ENCODE measurements at regions not wholly inside any gene's neighbourhood (a gene's known extent, or its start where the extent isn't known, plus 50 kb on each side); places are given as distances from the start of the nearest gene placed in this dataset.

- DNase-seq (ENCODE audit: low read depth): no peak
Measured at GRCh38 chr7:25557379-25557917, 329.2 kb upstream of the NPVF start.

- no peak for DNase-seq (ENCODE audit: low read depth)
Measured at GRCh38 chr7:25557930-25558329, 329.6 kb upstream of the NPVF start.

- no peak for DNase-seq (ENCODE audit: low read depth)
Measured at GRCh38 chr7:25558605-25559004, 330.3 kb upstream of the NPVF start.

- DNase-seq (ENCODE audit: low read depth): no peak
Measured at GRCh38 chr7:25559581-25560367, 331.5 kb upstream of the NPVF start.

GRCh38 chr7:25562673-25563182, 334.4 kb upstream of the NPVF start:
- DNase-seq (ENCODE audit: low read depth): no peak

GRCh38 chr7:25565002-25565401, 336.7 kb upstream of the NPVF start:
- no peak for DNase-seq (ENCODE audit: low read depth)

GRCh38 chr7:25565949-25566348, 337.7 kb upstream of the NPVF start:
- peak; percentile 20 for DNase-seq (ENCODE audit: low read depth)

- DNase-seq (ENCODE audit: low read depth): no peak
Measured at GRCh38 chr7:25567430-25567829, 339.1 kb upstream of the NPVF start.

GRCh38 chr7:25569765-25570164, 341.5 kb upstream of the NPVF start:
- DNase-seq (ENCODE audit: low read depth): no peak

- DNase-seq (ENCODE audit: low read depth): no peak
Measured at GRCh38 chr7:25572423-25572822, 344.1 kb upstream of the NPVF start.

- no peak for DNase-seq (ENCODE audit: low read depth)
Measured at GRCh38 chr7:25574828-25575227, 346.5 kb upstream of the NPVF start.

GRCh38 chr7:25575634-25576033, 347.3 kb upstream of the NPVF start:
- no peak for DNase-seq (ENCODE audit: low read depth)

- DNase-seq (ENCODE audit: low read depth): no peak
Measured at GRCh38 chr7:25578991-25579777, 350.9 kb upstream of the NPVF start.

- no peak for DNase-seq (ENCODE audit: low read depth)
Measured at GRCh38 chr7:25579778-25580075, 351.4 kb upstream of the NPVF start.

- no peak for DNase-seq (ENCODE audit: low read depth)
Measured at GRCh38 chr7:25580141-25580540, 351.9 kb upstream of the NPVF start.

GRCh38 chr7:25583621-25584020, 355.3 kb upstream of the NPVF start:
- no peak for DNase-seq (ENCODE audit: low read depth)

GRCh38 chr7:25584112-25584938, 356.0 kb upstream of the NPVF start:
- no peak for DNase-seq (ENCODE audit: low read depth)

GRCh38 chr7:25586513-25586912, 358.2 kb upstream of the NPVF start:
- DNase-seq (ENCODE audit: low read depth): no peak

- DNase-seq (ENCODE audit: low read depth): no peak
Measured at GRCh38 chr7:25594122-25594521, 365.8 kb upstream of the NPVF start.

- no peak for DNase-seq (ENCODE audit: low read depth)
Measured at GRCh38 chr7:25594728-25595127, 366.4 kb upstream of the NPVF start.

GRCh38 chr7:25595996-25596395, 367.7 kb upstream of the NPVF start:
- DNase-seq (ENCODE audit: low read depth): no peak

GRCh38 chr7:25596443-25596842, 368.2 kb upstream of the NPVF start:
- no peak for DNase-seq (ENCODE audit: low read depth)

Data from stimulated activated CD8-positive, alpha-beta memory T cell treated with anti-CD3 and anti-CD28 coated beads, Interleukin-7, amount 100 ng/mL, for 24 hours (primary cell).